Endothelial cell of umbilical vein (primary cell): ENCODE measurements at regions not wholly inside any gene's neighbourhood (a gene's known extent, or its start where the extent isn't known, plus 50 kb on each side); places are given as distances from the start of the nearest gene placed in this dataset.

ENCODE experiments used
- BruUV-seq: library from RNA; stranded (reverse); fragments of 400-500 nt; replicated peaks from 2 replicates; lab custom pipeline; 2021; lab: Mats Ljungman, UMichigan
- CTCF ChIA-PET: fragments of 300-600, 350-600 bp; sonication (Branson Sonifier 250); formaldehyde crosslinking; loops from one replicate; lab custom pipeline; 2021; ENCODE audit warnings: antibody characterized with exemption, inconsistent platforms; lab: Charles Lee
- POLR2A ChIA-PET: fragments of 300-600, 350-600 bp; sonication (Branson Sonifier 250); formaldehyde crosslinking; loops from one replicate; lab custom pipeline; 2021; ENCODE audit warnings: antibody characterized with exemption, inconsistent platforms; lab: Charles Lee
- DNase-seq: peaks from one replicate; pipeline ENCODE4 v3.0.0-alpha.2; 2011; ENCODE audit warnings: low read depth, low spot score
- FAIRE-seq: peaks from 2 replicates; lab custom pipeline; 2011; peaks lifted over from hg19 to GRCh38; lab: Jason Lieb, UNC
- H2AFZ ChIP-seq: 2 replicates; pipeline ENCODE4 v1.6.0; 2012; ENCODE audit warnings: low read depth, low read length, control low read depth, inconsistent platforms
- H3K27ac ChIP-seq: 2 replicates; pipeline ENCODE4 v1.5.1; 2011; ENCODE audit warnings: low read depth, mild to moderate bottlenecking, control low read depth, low read length, moderate library complexity; ENCODE audit not compliant: insufficient read depth
- H3K27me3 ChIP-seq, 2 experiments: 2 replicates each; pipeline versions ENCODE4 v1.6.0 to v1.6.1; 2011; ENCODE audit warnings: low read length in 2 of 2, mixed read lengths in 1 of 2; ENCODE audit not compliant: control insufficient read depth in 2 of 2, insufficient read depth in 2 of 2
- H3K36me3 ChIP-seq, 2 experiments: 2 replicates in 1 of 2; 3 replicates in 1 of 2; pipeline ENCODE4 v1.5.1; 2011; ENCODE audit warnings: low read length in 2 of 2, mild to moderate bottlenecking in 1 of 2, moderate library complexity in 1 of 2; ENCODE audit not compliant: control insufficient read depth in 2 of 2, insufficient read depth in 2 of 2; ENCODE audit errors: extremely low read depth in 1 of 2
- H3K4me1 ChIP-seq: 3 replicates; pipeline ENCODE4 v1.5.1; 2011; ENCODE audit warnings: mild to moderate bottlenecking, low read length; ENCODE audit not compliant: control insufficient read depth, insufficient read depth; ENCODE audit errors: extremely low read depth
- H3K4me2 ChIP-seq: 2 replicates; pipeline ENCODE4 v1.6.1; 2011; ENCODE audit warnings: low read length, control low read depth, mixed read lengths; ENCODE audit not compliant: insufficient read depth
- H3K4me3 ChIP-seq, 3 experiments: fragments of 200-600 bp in 1 of 3; sonication (generic), shearing (Covaris generic) in 1 of 3; replicated peaks in 1 of 3; 2 replicates each; pipeline ENCODE4 v1.5.1; 2011 to 2016; ENCODE audit warnings: control low read depth in 3 of 3, low read length in 3 of 3, mild to moderate bottlenecking in 2 of 3, inconsistent platforms in 1 of 3, low read depth in 1 of 3, moderate library complexity in 1 of 3; ENCODE audit not compliant: insufficient read depth in 1 of 3
- H3K79me2 ChIP-seq: 2 replicates; pipeline ENCODE4 v1.6.0; 2012; ENCODE audit warnings: low read length, inconsistent platforms; ENCODE audit not compliant: control insufficient read depth, insufficient read depth
- H3K9ac ChIP-seq: replicated peaks from 2 replicates; pipeline ENCODE3; 2011; ENCODE audit warnings: low read length, control low read depth; ENCODE audit not compliant: insufficient read depth; ENCODE audit errors: extremely low read depth
- H3K9me1 ChIP-seq: replicated peaks from 3 replicates; pipeline ENCODE4 v1.6.0; 2011; ENCODE audit warnings: mild to moderate bottlenecking, low read length; ENCODE audit not compliant: control insufficient read depth, insufficient read depth; ENCODE audit errors: extremely low read depth
- H3K9me3 ChIP-seq: replicated peaks from 2 replicates; pipeline ENCODE4 v1.5.1; 2012; ENCODE audit warnings: low read length, inconsistent platforms; ENCODE audit not compliant: control insufficient read depth, insufficient read depth
- H4K20me1 ChIP-seq: replicated peaks from 2 replicates; pipeline ENCODE3; 2011; ENCODE audit warnings: mild to moderate bottlenecking, low read length; ENCODE audit not compliant: control insufficient read depth, insufficient read depth; ENCODE audit errors: extremely low read depth
- CTCF ChIP-seq, 2 donors: IDR thresholded peaks; 1 replicate in 1 of 2; 2 replicates in 1 of 2; pipeline ENCODE4 v1.5.1; 2011; ENCODE audit warnings: low read length in 2 of 2, mild to moderate bottlenecking in 2 of 2, moderate library complexity in 2 of 2, control low read depth in 1 of 2, inconsistent platforms in 1 of 2, low read depth in 1 of 2; ENCODE audit not compliant: insufficient read depth in 1 of 2; ENCODE audit errors: extremely low read depth in 1 of 2
- EZH2 ChIP-seq: IDR thresholded peaks from 2 replicates; pipeline ENCODE4 v1.6.1; 2012; ENCODE audit warnings: borderline replicate concordance, low read depth, mild to moderate bottlenecking, moderate library complexity, low read length, inconsistent platforms; ENCODE audit not compliant: severe bottlenecking
- FOS ChIP-seq: IDR thresholded peaks from 2 replicates; pipeline ENCODE4 v1.6.1; 2011; ENCODE audit warnings: mild to moderate bottlenecking, low read length, moderate library complexity, borderline replicate concordance; ENCODE audit not compliant: insufficient read depth
- GATA2 ChIP-seq: IDR thresholded peaks from 2 replicates; pipeline ENCODE4 v1.7.0; 2011; ENCODE audit warnings: low read depth, mild to moderate bottlenecking, moderate library complexity, mixed read lengths, low read length; ENCODE audit not compliant: insufficient read length, insufficient read depth
- JUN ChIP-seq: IDR thresholded peaks from 2 replicates; pipeline ENCODE4 v1.6.1; 2011; ENCODE audit warnings: borderline replicate concordance, low read depth; ENCODE audit not compliant: insufficient read length, insufficient read depth
- MAX ChIP-seq: IDR thresholded peaks from 2 replicates; pipeline ENCODE4 v1.6.1; 2011; ENCODE audit not compliant: insufficient read depth, insufficient read length
- MYC ChIP-seq: IDR thresholded peaks from one replicate; pipeline ENCODE4 v1.6.1; 2011; ENCODE audit warnings: mild to moderate bottlenecking, low read depth, low read length
- POLR2A ChIP-seq: IDR thresholded peaks from 2 replicates; pipeline ENCODE4 v1.6.1; 2012; ENCODE audit warnings: low read depth, mild to moderate bottlenecking, control low read depth, low read length
- POLR2AphosphoS5 ChIP-seq: IDR thresholded peaks from 2 replicates; pipeline ENCODE4 v1.6.1; 2012; ENCODE audit warnings: low read depth, mild to moderate bottlenecking, control low read depth, low read length, moderate library complexity; ENCODE audit not compliant: insufficient read depth
- dilution Hi-C: fragments of 300-500 bp; cut with MboI; formaldehyde crosslinking; loops from one replicate; pipeline ENCODE4 v1.15.0; 2019; ENCODE audit warnings: low sequenced_read_pairs; ENCODE audit not compliant: extremely low pct_ligation_motif_present
- intact Hi-C: fragments of 100-400 bp; cut with micrococcal nuclease; formaldehyde crosslinking; loops from one replicate; pipeline ENCODE4 v1.10.0; 2022

GRCh38 chr1:191151321-191151807 lies 673.7 kb upstream of the BRINP3 start:
- Histone ChIP-seq H3K9me3 (no peaks in the 10 kb centered on the region), H3K27me3 (no peaks in the 10 kb centered on the region), H2AFZ (no peak overlapping the region), H3K4me1 (no peaks in the 10 kb centered on the region), H3K36me3 (no peaks in the 10 kb centered on the region), H3K4me3 (no peak overlapping the region), H3K79me2 (no peaks in the 10 kb centered on the region), H3K9me1 (no peaks in the 10 kb centered on the region), H3K4me2 (no peak overlapping the region), H4K20me1 (no peaks in the 10 kb centered on the region), H3K9ac (no peak overlapping the region), H3K27ac (no peak overlapping the region)
- TF ChIP-seq MYC (no peak), FOS (no peak), GATA2 (no peak), POLR2AphosphoS5 (no peak), CTCF (IDR thresholded peaks at IDR 0.05; ENCODE audit: extremely low read depth in 1 of 2, insufficient read depth in 1 of 2, low read depth in 1 of 2, low read length in 2 of 2) (no peak), EZH2 (no peak), JUN (no peak), POLR2A (no peak), MAX (no peak)
- BruUV-seq: no TSS peak
- FAIRE-seq (no peak), DNase-seq (no peak)
- dilution Hi-C loops: no loop called here
- CTCF ChIA-PET: no interaction called here
- intact Hi-C loops: no loop called here
- POLR2A ChIA-PET: no interaction called here
